Hepatocyte (in vitro differentiated cells): ENCODE measurements at regions not wholly inside any gene's neighbourhood (a gene's known extent, or its start where the extent isn't known, plus 50 kb on each side); places are given as distances from the start of the nearest gene placed in this dataset.
"Not testable (repeated sequence)": the region's sequence is repeated elsewhere in the genome, so short reads cannot be mapped to it uniquely, and the experiment has no call there.

Experiments
- DNase-seq: peaks from one replicate; pipeline ENCODE4 v3.0.0-alpha.2; 2016; ENCODE audit warnings: low spot score
- H2AFZ ChIP-seq: fragments of 200-600 bp; sonication (generic); 2 replicates; pipeline ENCODE4 v1.6.0; 2016; ENCODE audit warnings: antibody characterized with exemption, mild to moderate bottlenecking
- H3K27ac ChIP-seq: fragments of 200-600 bp; sonication (generic); 2 replicates; pipeline ENCODE4 v1.5.1; 2016; ENCODE audit warnings: mild to moderate bottlenecking
- H3K27me3 ChIP-seq: fragments of 200-600 bp; sonication (generic); 2 replicates; pipeline ENCODE4 v1.6.1; 2016
- H3K36me3 ChIP-seq: fragments of 200-600 bp; sonication (generic); replicated peaks from 2 replicates; pipeline ENCODE4 v1.5.1; 2016; ENCODE audit warnings: low read depth; ENCODE audit not compliant: insufficient read depth
- H3K4me1 ChIP-seq: fragments of 200-600 bp; sonication (generic); 2 replicates; pipeline ENCODE4 v1.5.1; 2016; ENCODE audit warnings: mild to moderate bottlenecking, moderate library complexity; ENCODE audit not compliant: insufficient read depth
- H3K4me2 ChIP-seq: fragments of 200-600 bp; sonication (generic); 2 replicates; pipeline ENCODE4 v1.6.0; 2016
- H3K4me3 ChIP-seq: fragments of 200-600 bp; sonication (generic); 2 replicates; pipeline ENCODE4 v1.5.1; 2016; ENCODE audit warnings: mild to moderate bottlenecking
- H3K79me2 ChIP-seq: fragments of 200-600 bp; sonication (generic); 2 replicates; pipeline ENCODE4 v1.6.0; 2017; ENCODE audit warnings: mild to moderate bottlenecking
- H3K9me2 ChIP-seq: fragments of 200-600 bp; sonication (generic); replicated peaks from 2 replicates; pipeline ENCODE4 v1.6.0; 2017; ENCODE audit warnings: mild to moderate bottlenecking; ENCODE audit not compliant: insufficient read depth
- H3K9me3 ChIP-seq: fragments of 200-600 bp; sonication (generic); 2 replicates; pipeline ENCODE4 v1.5.1; 2016; ENCODE audit warnings: low read depth, mild to moderate bottlenecking
- H4K20me1 ChIP-seq: fragments of 200-600 bp; sonication (generic); 2 replicates; pipeline ENCODE4 v1.6.0; 2016; ENCODE audit warnings: mild to moderate bottlenecking; ENCODE audit not compliant: insufficient read depth, poor library complexity, severe bottlenecking
- EZH2 ChIP-seq: fragments of 200-600 bp; sonication (generic); IDR thresholded peaks from 2 replicates; pipeline ENCODE4 v1.6.1; 2016; ENCODE audit warnings: antibody characterized with exemption, mild to moderate bottlenecking, borderline replicate concordance
- EZH2phosphoT487 ChIP-seq: fragments of 200-600 bp; sonication (generic); IDR thresholded peaks from one replicate; pipeline ENCODE4 v1.6.1; 2018; ENCODE audit warnings: antibody characterized with exemption, mild to moderate bottlenecking, low read depth, moderate library complexity; ENCODE audit not compliant: unreplicated experiment, severe bottlenecking
- WGBS: methylation state at CpG from one replicate; pipeline ENCODE4 v1.1.6; 2016; ENCODE audit warnings: low lambda C conversion rate; ENCODE audit errors: missing lambda C conversion rate; 5-methylcytosine and 5-hydroxymethylcytosine counted together
- TF ChIP-seq, protein P1 (sequence below): fragments of 200-600 bp; sonication (generic); IDR thresholded peaks from 2 replicates; pipeline ENCODE4 v1.5.1; 2016; ENCODE audit warnings: antibody characterized with exemption, mild to moderate bottlenecking; ENCODE audit not compliant: poor library complexity

DNA sequence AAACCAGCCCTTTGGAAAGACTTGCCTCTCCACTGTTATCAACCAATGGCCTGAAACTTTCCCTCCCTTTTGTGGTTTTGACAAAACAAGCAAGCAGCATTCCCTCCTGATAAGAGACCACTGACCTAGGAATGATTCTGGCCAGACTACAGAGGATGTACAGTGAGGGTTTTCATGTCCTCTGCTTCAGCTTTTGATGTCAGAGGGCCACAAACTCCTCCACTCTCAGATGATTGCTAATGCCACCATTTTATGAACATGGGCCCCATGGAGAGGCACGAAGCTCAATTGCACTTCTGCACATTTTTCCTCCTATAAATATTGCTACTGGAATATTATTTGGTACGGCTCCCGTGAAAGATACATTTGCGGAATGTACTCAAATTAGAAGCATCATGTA is 61.5 kb downstream of the PPIAL4A start:
- H2AFZ ChIP-seq, H3K36me3 ChIP-seq, H3K4me3 ChIP-seq, H3K27me3 ChIP-seq, H3K4me1 ChIP-seq, H3K9me2 ChIP-seq, H3K4me2 ChIP-seq, DNase-seq, H4K20me1 ChIP-seq, H3K9me3 ChIP-seq, H3K27ac ChIP-seq, H3K79me2 ChIP-seq: not testable (repeated sequence)
- 85% methylated on average over 4 of the region's 4 CpGs for WGBS

DNA sequence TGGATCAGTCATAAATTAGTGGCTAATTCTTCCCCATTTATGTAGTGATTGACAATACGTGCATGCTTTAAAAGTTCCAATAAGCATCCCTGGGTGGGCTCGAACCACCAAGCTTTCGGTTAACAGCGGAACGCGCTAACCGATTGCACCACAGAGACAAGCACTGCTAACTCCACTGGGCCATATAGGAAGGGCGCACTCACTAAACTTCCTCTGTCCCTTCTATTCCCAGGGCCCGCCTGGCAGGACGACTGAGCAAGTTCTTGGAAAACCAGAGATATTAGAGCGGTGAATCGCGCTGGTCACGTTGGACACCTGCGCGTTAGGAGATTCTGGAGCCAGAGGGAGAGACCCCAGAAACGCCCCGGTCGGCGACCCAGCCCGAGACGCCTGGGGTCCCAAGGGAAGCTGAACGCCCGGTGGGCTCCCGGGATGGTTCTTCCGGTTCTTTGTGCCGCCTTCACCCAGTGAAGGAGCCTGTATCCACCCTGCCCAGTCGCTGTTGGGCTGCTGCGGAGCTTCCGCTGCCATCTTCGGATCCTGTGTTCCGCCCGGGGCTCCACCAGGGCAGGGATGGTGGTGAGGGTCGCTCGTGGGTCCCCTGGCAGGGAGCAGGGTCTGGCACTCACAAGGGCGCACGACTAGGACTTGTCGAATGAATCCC is 62.8 kb downstream of the PPIAL4A start:
- H3K4me2 ChIP-seq, DNase-seq, H3K4me3 ChIP-seq, H3K27me3 ChIP-seq, H3K9me3 ChIP-seq, H2AFZ ChIP-seq, H3K4me1 ChIP-seq, H3K27ac ChIP-seq, H3K79me2 ChIP-seq, H4K20me1 ChIP-seq, H3K36me3 ChIP-seq, H3K9me2 ChIP-seq: not testable (repeated sequence)
- WGBS: 95% methylated on average over 26 of the region's 38 CpGs

DNA sequence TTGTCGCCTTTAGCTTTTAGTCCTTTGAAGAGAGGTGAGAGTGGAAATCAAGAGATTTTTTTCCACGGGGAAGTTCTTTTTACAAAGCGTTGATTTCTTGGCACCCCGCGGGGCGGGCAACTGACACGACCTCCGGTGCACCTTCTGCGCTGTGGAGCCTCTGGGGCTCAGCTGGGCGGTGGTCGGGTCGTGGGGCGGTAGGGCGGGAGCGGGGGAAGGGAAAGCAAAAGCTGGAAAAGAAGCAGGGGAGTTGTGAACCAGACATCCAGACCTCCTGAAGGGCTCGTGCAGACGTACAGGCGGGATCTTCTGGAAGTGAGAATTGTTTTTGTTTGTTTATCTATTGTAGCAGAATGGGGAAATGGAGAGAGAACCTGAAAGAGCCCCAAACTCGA is 63.3 kb downstream of the PPIAL4A start:
- not testable (repeated sequence) for DNase-seq, H3K9me3 ChIP-seq, H4K20me1 ChIP-seq, H3K36me3 ChIP-seq, H3K27me3 ChIP-seq, H3K4me2 ChIP-seq, H3K4me3 ChIP-seq, H2AFZ ChIP-seq, H3K4me1 ChIP-seq, H3K27ac ChIP-seq, H3K79me2 ChIP-seq, H3K9me2 ChIP-seq
- WGBS: 85% methylated on average over 13 of the region's 19 CpGs

DNA sequence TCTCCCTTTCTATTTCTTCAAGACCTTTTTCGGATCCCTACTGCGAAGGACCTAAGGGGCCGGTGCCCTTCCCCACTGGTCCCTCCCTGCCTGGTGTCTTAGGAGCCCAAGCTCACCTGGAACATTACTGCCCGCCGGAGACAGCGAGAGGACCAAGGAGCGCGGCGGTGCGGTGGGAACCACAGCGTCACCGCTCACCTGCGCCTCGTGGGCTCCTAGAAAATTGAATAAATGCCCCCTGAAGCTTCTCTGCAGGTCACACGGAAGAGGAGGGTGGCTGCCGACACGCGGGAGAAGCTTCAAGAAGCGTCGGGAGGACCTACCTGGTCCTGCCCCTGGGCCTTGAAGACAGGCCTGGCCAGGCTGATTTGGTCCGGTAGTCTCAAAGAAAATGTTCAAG is 65.2 kb downstream of the PPIAL4A start:
- WGBS: 93% methylated on average over 21 of the region's 21 CpGs
- Histone ChIP-seq H3K36me3 (no peaks in the 10 kb centered on the region), H3K27ac (no peak overlapping the region)

DNA sequence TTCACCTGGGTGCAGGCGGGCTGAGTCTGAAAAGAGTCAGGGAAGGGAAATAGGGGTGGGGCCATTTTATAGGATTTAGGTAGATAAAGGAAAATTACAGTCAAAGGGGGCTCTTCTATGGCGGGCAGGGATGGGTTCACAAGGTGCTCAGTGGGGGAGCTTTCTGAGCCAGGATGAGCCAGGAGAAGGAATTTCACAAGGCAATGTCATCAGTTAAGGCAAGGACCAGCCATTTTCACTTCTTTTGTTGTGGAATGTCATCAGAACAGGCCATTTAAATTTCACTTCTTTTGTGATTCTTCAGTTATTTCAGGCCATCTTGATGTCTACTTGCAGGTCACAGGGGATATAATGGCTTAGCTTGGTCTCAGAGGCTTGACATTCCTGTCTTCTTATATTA is 66.4 kb downstream of the PPIAL4A start:
- not testable (repeated sequence) for DNase-seq, H3K4me3 ChIP-seq, H3K4me1 ChIP-seq, H3K27me3 ChIP-seq, H3K36me3 ChIP-seq, H2AFZ ChIP-seq, H3K9me2 ChIP-seq, H3K79me2 ChIP-seq, H3K9me3 ChIP-seq, H3K4me2 ChIP-seq, H3K27ac ChIP-seq, H4K20me1 ChIP-seq
- WGBS: 37% methylated on average over 2 of the region's 2 CpGs

More for the DNA sequence above, 65.2 kb downstream of the PPIAL4A start:
- no peak overlapping the region for H3K4me3 ChIP-seq
- H3K4me1 ChIP-seq: no peaks in the 10 kb centered on the region
- TF ChIP-seq EZH2 (no peak), EZH2phosphoT487 (no peak)
- TF ChIP-seq, protein P1, sequence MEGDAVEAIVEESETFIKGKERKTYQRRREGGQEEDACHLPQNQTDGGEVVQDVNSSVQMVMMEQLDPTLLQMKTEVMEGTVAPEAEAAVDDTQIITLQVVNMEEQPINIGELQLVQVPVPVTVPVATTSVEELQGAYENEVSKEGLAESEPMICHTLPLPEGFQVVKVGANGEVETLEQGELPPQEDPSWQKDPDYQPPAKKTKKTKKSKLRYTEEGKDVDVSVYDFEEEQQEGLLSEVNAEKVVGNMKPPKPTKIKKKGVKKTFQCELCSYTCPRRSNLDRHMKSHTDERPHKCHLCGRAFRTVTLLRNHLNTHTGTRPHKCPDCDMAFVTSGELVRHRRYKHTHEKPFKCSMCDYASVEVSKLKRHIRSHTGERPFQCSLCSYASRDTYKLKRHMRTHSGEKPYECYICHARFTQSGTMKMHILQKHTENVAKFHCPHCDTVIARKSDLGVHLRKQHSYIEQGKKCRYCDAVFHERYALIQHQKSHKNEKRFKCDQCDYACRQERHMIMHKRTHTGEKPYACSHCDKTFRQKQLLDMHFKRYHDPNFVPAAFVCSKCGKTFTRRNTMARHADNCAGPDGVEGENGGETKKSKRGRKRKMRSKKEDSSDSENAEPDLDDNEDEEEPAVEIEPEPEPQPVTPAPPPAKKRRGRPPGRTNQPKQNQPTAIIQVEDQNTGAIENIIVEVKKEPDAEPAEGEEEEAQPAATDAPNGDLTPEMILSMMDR: no peak
- H3K9me2 ChIP-seq: no peaks in the 10 kb centered on the region
- no peaks in the 10 kb centered on the region for H3K9me3 ChIP-seq
- H3K79me2 ChIP-seq: no peaks in the 10 kb centered on the region
- H4K20me1 ChIP-seq: no peaks in the 10 kb centered on the region
- no peak overlapping the region for H3K4me2 ChIP-seq
- H2AFZ ChIP-seq: no peak overlapping the region
- no peak for DNase-seq
- no peaks in the 10 kb centered on the region for H3K27me3 ChIP-seq

DNA sequence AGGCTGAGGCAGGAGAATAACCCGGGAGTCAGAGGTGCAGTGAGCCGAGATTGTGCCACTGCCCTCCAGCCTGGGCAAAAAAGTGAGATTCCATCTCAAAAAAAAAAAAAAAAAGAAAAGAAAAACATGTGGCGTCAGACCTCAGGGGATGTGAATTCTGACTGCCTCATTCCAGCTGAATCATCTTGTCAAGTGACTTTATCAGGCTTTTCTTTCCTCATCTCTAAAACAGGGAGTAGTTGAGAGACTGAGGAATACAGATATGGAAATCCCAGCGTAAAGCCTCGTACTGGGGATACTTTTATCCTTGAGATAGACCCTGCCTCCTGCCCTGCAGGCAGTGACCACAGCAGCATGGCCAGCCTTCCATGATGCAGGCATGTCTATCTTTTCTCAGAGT is 76.4 kb downstream of the PPIAL4A start:
- H3K4me2 ChIP-seq, DNase-seq: not testable (repeated sequence)

DNA sequence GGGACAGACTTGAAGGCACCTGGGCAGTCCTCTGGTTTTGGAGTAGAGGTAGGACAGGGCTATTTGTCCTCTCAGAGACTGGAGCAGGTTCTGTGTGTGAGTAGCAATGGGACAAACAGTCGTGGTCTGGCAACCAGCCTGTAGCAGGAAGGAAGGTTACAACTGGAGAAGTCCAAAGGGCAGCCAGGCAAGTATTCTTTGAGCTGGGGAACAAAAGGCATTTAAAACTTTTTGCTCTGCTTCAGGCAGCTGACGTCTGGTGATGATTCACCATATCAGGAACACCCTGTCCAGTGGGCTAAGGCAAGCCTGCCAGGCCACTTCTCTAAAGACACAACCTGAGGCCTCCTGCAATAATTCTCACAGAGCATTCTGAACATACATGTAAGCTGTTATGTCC is 83.3 kb downstream of the PPIAL4A start:
- 17% methylated on average over 1 of the region's 2 CpGs for WGBS
- not testable (repeated sequence) for H4K20me1 ChIP-seq, H3K9me2 ChIP-seq, H3K36me3 ChIP-seq, H3K27me3 ChIP-seq, H3K4me2 ChIP-seq, H3K9me3 ChIP-seq, H2AFZ ChIP-seq, H3K4me1 ChIP-seq, H3K4me3 ChIP-seq, H3K79me2 ChIP-seq
- DNase-seq: peak; percentile 73
- peak overlapping the region; percentile 90 for H3K27ac ChIP-seq

More for the DNA sequence above, 76.4 kb downstream of the PPIAL4A start:
- H2AFZ ChIP-seq, H3K4me3 ChIP-seq, H3K27me3 ChIP-seq, H3K79me2 ChIP-seq, H3K27ac ChIP-seq, H4K20me1 ChIP-seq, H3K9me2 ChIP-seq, H3K36me3 ChIP-seq, H3K9me3 ChIP-seq, H3K4me1 ChIP-seq: not testable (repeated sequence)
- WGBS: no CpG with 5 or more reads among the region's 5 CpGs

DNA sequence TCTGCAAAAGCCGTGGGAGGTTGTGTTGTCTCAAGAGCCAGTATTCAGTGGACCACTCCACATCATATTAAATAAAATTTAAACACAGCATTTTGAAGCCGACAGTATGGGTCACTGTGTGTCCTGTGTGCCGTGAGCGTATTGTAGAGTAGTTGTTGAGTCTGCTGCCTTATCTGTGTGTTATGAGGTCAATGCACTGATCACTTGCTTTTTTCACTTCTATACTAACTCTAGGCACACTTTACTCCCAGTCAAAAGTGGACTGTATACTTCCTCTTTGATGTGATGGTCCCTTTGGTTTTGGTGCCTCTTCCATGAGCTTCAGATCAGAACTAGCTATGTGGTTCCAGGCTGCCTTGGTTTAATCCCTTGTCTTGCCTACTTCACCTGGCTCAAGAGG is 84.3 kb downstream of the PPIAL4A start:
- 72% methylated on average over 4 of the region's 4 CpGs for WGBS
- not testable (repeated sequence) for H3K9me2 ChIP-seq, H3K4me2 ChIP-seq, H3K4me1 ChIP-seq, H3K4me3 ChIP-seq, H3K36me3 ChIP-seq, H3K27ac ChIP-seq, H2AFZ ChIP-seq, H3K27me3 ChIP-seq, DNase-seq, H3K79me2 ChIP-seq, H3K9me3 ChIP-seq, H4K20me1 ChIP-seq
